Mesothelial cell of epicardium (in vitro differentiated cells): ENCODE measurements at regions not wholly inside any gene's neighbourhood (a gene's known extent, or its start where the extent isn't known, plus 50 kb on each side); places are given as distances from the start of the nearest gene placed in this dataset.

ENCODE experiments used
- DNase-seq, 2 experiments: peaks; one replicate each; pipeline ENCODE4 v3.0.0; 2021; ENCODE audit warnings: low spot score in 2 of 2; ENCODE audit not compliant: unreplicated experiment in 2 of 2
- H3K27ac Mint-ChIP-seq: 2 replicates; pipeline ENCODE4 v1.8.0; 2021; ENCODE audit warnings: mixed read lengths
- H3K27me3 Mint-ChIP-seq: 2 replicates; pipeline ENCODE4 v1.8.0; 2021; ENCODE audit warnings: low read depth, mixed read lengths
- H3K36me3 Mint-ChIP-seq: 2 replicates; pipeline ENCODE4 v1.8.0; 2021; ENCODE audit warnings: mixed read lengths
- H3K4me1 Mint-ChIP-seq: 2 replicates; pipeline ENCODE4 v1.8.0; 2021; ENCODE audit warnings: mixed read lengths
- H3K4me3 Mint-ChIP-seq: 2 replicates; pipeline ENCODE4 v1.8.0; 2021; ENCODE audit warnings: mild to moderate bottlenecking, moderate library complexity, mixed read lengths
- H3K9me3 Mint-ChIP-seq: 2 replicates; pipeline ENCODE4 v1.8.0; 2021; ENCODE audit warnings: mixed read lengths
- CTCF ChIP-seq: fragments of 200-600 bp; sonication (generic); IDR thresholded peaks from one replicate; pipeline ENCODE4 v1.5.0; 2021; ENCODE audit warnings: antibody characterized with exemption; ENCODE audit not compliant: unreplicated experiment

GRCh38 chr14:100972118-100972897 is 68.8 kb upstream of the RTL1 start:
- TF ChIP-seq CTCF, result no peak
- Mint-ChIP-seq H3K4me1 (no peaks in the 10 kb centered on the region), H3K36me3 (no peaks in the 10 kb centered on the region), H3K27me3 (peaks cover 10% of the 10 kb centered on the region), H3K27ac (no peak overlapping the region), H3K4me3 (no peak overlapping the region), H3K9me3 (no peaks in the 10 kb centered on the region)
- DNase-seq, result no peak

- H3K27ac Mint-ChIP-seq, result no peak overlapping the region
- no peaks in the 10 kb centered on the region for H3K4me1 Mint-ChIP-seq
- no peaks in the 10 kb centered on the region for H3K9me3 Mint-ChIP-seq
- peaks cover 28% of the 10 kb centered on the region for H3K27me3 Mint-ChIP-seq
- no peak for DNase-seq
- TF ChIP-seq CTCF, result no peak
- H3K4me3 Mint-ChIP-seq, result no peak overlapping the region
- no peaks in the 10 kb centered on the region for H3K36me3 Mint-ChIP-seq
Measured at GRCh38 chr14:100975671-100976070, 72.1 kb upstream of the RTL1 start.

- H3K27ac Mint-ChIP-seq, result no peak overlapping the region
- H3K9me3 Mint-ChIP-seq, result no peaks in the 10 kb centered on the region
- no peaks in the 10 kb centered on the region for H3K4me1 Mint-ChIP-seq
- no peaks in the 10 kb centered on the region for H3K36me3 Mint-ChIP-seq
- DNase-seq, result no peak
- H3K27me3 Mint-ChIP-seq, result peaks cover 38% of the 10 kb centered on the region
- no peak for TF ChIP-seq CTCF
- H3K4me3 Mint-ChIP-seq, result no peak overlapping the region
Measured at GRCh38 chr14:100979079-100979478, 75.6 kb upstream of the RTL1 start.

GRCh38 chr14:100979780-100980179 is 76.3 kb upstream of the RTL1 start:
- H3K4me3 Mint-ChIP-seq, result no peak overlapping the region
- no peaks in the 10 kb centered on the region for H3K4me1 Mint-ChIP-seq
- no peak for DNase-seq
- no peak overlapping the region for H3K27ac Mint-ChIP-seq
- H3K27me3 Mint-ChIP-seq, result peaks cover 38% of the 10 kb centered on the region
- H3K36me3 Mint-ChIP-seq, result no peaks in the 10 kb centered on the region
- no peak for TF ChIP-seq CTCF
- no peaks in the 10 kb centered on the region for H3K9me3 Mint-ChIP-seq

GRCh38 chr14:100980823-100981222 is 77.3 kb upstream of the RTL1 start:
- Mint-ChIP-seq H3K4me3 (no peak overlapping the region), H3K27me3 (peaks cover 44% of the 10 kb centered on the region), H3K36me3 (no peaks in the 10 kb centered on the region), H3K27ac (no peak overlapping the region), H3K4me1 (no peaks in the 10 kb centered on the region), H3K9me3 (no peaks in the 10 kb centered on the region)
- DNase-seq, result no peak
- no peak for TF ChIP-seq CTCF
